ENCODE measurements at regions not wholly inside any gene's neighbourhood (a gene's known extent, or its start where the extent isn't known, plus 50 kb on each side); places are given as distances from the start of the nearest gene placed in this dataset.
A peak's percentile ranks its signal among the peaks of the same experiment; 100 is the strongest.

DNA sequence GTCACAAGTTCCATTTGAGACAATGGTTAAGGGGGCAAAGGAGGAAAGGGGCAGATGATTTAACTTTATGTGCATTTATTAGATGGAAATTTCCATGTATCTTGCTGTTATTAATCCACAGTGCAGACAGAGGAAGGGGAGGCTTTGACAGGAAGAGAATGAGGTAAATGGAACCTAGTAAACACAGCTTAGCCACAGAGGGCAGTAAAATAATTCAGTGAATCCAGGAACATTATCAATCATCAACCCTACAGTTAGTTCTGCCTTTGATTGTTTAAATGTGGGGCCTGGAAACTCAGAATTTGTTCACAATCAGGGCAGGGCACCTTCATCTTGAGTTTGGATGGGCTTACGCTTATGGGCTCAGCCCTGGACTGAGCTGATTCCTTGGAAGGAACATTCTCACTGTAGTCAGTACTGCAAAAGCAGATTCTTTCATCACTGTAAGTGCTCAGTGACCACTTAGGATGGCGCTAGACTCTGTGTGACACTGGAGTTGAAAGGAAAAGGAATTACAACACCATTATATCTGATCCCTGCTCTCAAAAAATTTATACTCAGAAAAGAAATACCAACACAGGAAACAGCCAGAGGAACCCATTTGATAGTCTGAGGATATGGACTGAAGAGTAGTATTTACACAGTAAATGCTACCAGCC is 169.5 kb downstream of the PIK3R1 start:
- TF ChIP-seq ZFX (IDR thresholded peaks at IDR 0.05; ENCODE audit: borderline replicate concordance) = no peak
- TF ChIP-seq, protein P1, sequence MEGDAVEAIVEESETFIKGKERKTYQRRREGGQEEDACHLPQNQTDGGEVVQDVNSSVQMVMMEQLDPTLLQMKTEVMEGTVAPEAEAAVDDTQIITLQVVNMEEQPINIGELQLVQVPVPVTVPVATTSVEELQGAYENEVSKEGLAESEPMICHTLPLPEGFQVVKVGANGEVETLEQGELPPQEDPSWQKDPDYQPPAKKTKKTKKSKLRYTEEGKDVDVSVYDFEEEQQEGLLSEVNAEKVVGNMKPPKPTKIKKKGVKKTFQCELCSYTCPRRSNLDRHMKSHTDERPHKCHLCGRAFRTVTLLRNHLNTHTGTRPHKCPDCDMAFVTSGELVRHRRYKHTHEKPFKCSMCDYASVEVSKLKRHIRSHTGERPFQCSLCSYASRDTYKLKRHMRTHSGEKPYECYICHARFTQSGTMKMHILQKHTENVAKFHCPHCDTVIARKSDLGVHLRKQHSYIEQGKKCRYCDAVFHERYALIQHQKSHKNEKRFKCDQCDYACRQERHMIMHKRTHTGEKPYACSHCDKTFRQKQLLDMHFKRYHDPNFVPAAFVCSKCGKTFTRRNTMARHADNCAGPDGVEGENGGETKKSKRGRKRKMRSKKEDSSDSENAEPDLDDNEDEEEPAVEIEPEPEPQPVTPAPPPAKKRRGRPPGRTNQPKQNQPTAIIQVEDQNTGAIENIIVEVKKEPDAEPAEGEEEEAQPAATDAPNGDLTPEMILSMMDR (IDR thresholded peaks at IDR 0.05) = no peak
- no peak overlapping the region for H3K27ac ChIP-seq

DNA sequence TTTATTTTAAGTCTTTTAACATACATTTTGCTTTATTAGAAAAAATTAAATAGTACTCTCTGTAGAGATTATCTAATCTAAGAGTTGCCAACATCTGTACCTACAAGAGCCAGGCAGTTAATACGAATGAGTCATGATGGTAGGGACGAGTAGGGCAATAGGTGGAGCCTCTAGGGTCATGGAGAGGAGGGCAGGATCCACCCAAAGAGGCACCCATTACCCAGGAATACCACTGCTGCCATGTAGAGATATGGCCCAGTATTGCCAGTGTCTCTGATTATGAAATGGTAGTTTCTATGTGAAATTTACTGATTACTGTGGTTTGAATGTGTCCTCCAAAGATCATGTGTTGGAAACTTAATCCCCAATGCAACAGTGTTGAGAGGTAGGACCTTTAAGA is 170.4 kb downstream of the PIK3R1 start:
- no peak for TF ChIP-seq ZFX (IDR thresholded peaks at IDR 0.05; ENCODE audit: borderline replicate concordance)
- TF ChIP-seq, protein P1 (IDR thresholded peaks at IDR 0.05) = no peak
- H3K27ac ChIP-seq = no peak overlapping the region

DNA sequence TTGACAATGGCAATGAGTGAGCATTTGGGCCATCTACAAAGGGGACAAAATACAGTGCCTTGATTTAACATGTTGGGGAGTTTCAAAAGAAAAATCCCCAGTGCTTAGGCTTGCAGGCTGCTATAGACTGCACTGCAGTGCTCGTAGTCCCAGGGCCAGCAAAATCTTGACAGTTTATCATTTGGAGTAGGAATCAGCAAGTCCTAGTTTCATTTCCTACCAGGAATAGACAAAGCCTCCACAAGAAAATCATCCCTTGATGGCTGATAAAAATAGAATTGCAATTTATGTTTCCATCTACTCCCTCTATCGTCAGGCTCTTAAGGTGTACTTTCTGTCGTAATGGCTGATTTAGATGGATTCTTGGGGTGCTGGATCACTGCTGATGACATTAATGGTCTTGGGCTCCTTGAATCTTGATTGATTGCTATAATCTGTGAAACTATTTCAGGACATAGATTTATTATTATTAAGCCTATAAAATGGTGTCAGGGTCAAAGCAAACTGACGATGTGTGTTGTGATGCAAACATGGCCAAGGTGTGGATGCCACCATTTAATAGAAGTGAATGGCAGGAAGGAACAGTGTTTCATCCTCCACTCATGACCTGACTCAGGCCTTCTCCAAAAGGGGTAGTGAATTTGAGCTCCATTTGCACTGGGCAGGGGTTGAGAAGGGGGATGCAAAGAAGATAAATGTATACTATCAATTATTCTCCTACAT is 171.7 kb downstream of the PIK3R1 start:
- TF ChIP-seq, protein P1 (IDR thresholded peaks at IDR 0.05) = no peak
- no peak for TF ChIP-seq ZFX (IDR thresholded peaks at IDR 0.05; ENCODE audit: borderline replicate concordance)
- no peak overlapping the region for H3K27ac ChIP-seq

DNA sequence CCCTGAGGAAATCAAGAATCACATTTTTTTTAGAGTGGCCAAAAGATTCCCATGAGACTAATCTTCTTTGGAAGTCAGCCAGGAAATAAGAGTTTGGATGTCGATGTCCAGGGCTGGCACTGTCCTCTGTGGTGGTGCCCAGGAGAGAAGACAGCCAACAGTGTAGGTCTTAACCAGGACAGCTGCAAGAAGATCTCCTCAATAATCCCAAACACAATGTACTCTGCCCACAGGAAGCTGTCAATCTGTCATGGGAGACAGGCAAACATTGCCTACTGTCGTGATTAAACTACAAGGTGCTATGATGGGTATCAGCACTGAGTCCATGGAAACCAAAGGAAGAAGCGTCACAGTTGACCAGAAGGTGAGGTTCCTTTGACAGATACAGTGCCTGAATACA is 174.1 kb downstream of the PIK3R1 start:
- TF ChIP-seq, protein P1 (IDR thresholded peaks at IDR 0.05) = no peak
- no peak for TF ChIP-seq ZFX (IDR thresholded peaks at IDR 0.05; ENCODE audit: borderline replicate concordance)
- H3K27ac ChIP-seq = no peak overlapping the region

DNA sequence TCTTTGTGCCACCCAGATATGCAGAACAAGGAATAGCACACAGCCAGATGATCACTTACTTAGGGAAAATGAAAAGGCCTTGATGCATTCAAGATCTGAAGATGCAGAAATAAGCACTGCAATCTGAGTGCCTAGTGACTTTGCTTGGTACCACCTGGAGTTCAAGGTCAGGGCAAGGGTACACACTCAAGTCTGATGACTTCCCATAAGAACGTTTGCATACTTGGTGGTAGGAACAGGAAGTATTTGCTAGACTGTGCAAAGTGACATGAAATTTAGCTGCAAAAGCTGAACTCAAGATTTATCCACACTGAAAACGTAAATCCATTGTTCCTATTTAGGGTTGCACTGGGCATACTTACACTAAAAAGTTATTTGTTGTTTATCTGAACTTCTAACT is 177.1 kb downstream of the PIK3R1 start:
- TF ChIP-seq ZFX (IDR thresholded peaks at IDR 0.05; ENCODE audit: borderline replicate concordance) = no peak
- TF ChIP-seq, protein P1 (IDR thresholded peaks at IDR 0.05) = no peak
- no peak overlapping the region for H3K27ac ChIP-seq

DNA sequence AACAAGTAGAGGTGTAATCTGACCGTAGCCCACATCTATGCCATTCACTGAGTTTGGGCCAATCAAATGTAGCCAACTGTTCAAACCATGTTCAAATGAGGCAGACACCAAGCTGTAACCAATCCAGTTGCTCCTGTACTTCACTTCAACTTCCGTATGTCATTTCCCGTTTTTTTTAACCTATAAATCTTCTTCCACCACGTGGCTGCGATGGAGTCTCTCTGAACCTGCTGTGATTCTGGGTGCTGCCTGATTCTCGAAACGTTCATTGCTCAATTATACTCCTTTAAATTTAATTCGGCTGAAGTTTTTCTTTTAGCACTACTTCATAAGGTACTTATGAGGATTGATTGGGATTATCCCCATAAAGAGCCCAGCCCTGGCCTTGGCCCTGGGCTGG is 179.7 kb downstream of the PIK3R1 start:
- H3K27ac ChIP-seq = no peak overlapping the region
- no peak for TF ChIP-seq ZFX (IDR thresholded peaks at IDR 0.05; ENCODE audit: borderline replicate concordance)
- TF ChIP-seq, protein P1 (IDR thresholded peaks at IDR 0.05) = no peak

DNA sequence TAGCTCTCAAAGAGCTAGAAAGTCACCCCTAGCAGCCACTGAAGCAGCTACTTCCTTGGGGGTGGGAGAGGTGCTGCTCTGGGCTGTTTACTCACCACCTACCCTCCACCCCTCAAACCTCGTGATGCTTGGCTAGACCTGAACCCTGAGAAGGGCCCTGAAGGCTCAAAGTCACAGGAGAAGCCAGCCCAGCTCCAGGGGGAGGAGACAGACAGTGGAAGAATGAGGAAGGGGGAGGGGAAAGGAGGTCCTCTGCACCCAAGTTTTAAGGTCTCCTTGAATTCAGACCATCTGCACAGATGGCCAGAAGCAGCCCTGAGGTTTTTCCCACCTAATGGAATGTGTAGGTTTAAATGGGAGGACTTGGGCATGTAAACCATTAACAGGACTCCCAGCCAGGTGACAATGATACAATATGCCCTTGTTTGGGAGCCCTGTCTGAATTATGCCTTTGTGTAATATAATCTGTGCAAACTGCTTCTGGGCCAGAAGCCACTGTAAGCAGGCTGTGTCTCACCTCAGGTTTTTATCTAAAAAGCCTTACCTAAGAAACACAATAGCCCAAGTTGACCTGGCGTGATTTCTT is 180.5 kb downstream of the PIK3R1 start:
- H3K27ac ChIP-seq = peak overlapping the region; percentile 66
- TF ChIP-seq ZFX (IDR thresholded peaks at IDR 0.05; ENCODE audit: borderline replicate concordance) = no peak
- TF ChIP-seq, protein P1 (IDR thresholded peaks at IDR 0.05) = no peak
